Skeletal muscle cell (primary cell): ENCODE measurements at regions not wholly inside any gene's neighbourhood (a gene's known extent, or its start where the extent isn't known, plus 50 kb on each side); places are given as distances from the start of the nearest gene placed in this dataset.

ENCODE experiments used
- DNase-seq: peaks from one replicate; pipeline ENCODE4 v3.0.0-alpha.2; 2010; ENCODE audit warnings: low read depth
- H3K4me3 ChIP-seq: 2 replicates; pipeline ENCODE4 v1.5.1; 2011; ENCODE audit warnings: low read depth, mild to moderate bottlenecking, control low read depth, low read length, moderate library complexity

- no peak for DNase-seq
- no peak overlapping the region for H3K4me3 ChIP-seq
These were observed 112.1 kb upstream of the DRD2 start for GRCh38 chr11:113587308-113587739.

- no peak overlapping the region for H3K4me3 ChIP-seq
- no peak for DNase-seq
These were observed 109.2 kb upstream of the DRD2 start for GRCh38 chr11:113584371-113584770.

- DNase-seq = no peak
These were observed 106.5 kb upstream of the DRD2 start for GRCh38 chr11:113581713-113582112.

GRCh38 chr11:113579292-113579940 lies 104.2 kb upstream of the DRD2 start:
- DNase-seq = no peak
- H3K4me3 ChIP-seq = no peak overlapping the region

More at GRCh38 chr11:113581713-113582112, 106.5 kb upstream of the DRD2 start:
- no peak overlapping the region for H3K4me3 ChIP-seq

- no peak for DNase-seq
- no peak overlapping the region for H3K4me3 ChIP-seq
These were observed 103.6 kb upstream of the DRD2 start for GRCh38 chr11:113578715-113579250.

GRCh38 chr11:113578033-113578380 lies 102.8 kb upstream of the DRD2 start:
- no peak for DNase-seq
- H3K4me3 ChIP-seq = no peak overlapping the region

GRCh38 chr11:113577356-113578032 lies 102.3 kb upstream of the DRD2 start:
- no peak for DNase-seq
- no peak overlapping the region for H3K4me3 ChIP-seq

- no peak for DNase-seq
- no peak overlapping the region for H3K4me3 ChIP-seq
These were observed 99.4 kb upstream of the DRD2 start for GRCh38 chr11:113574586-113574985.

GRCh38 chr11:113574171-113574570 lies 99.0 kb upstream of the DRD2 start:
- no peak for DNase-seq
- H3K4me3 ChIP-seq = no peak overlapping the region

- no peak for DNase-seq
- no peak overlapping the region for H3K4me3 ChIP-seq
These were observed 97.0 kb upstream of the DRD2 start for GRCh38 chr11:113572136-113572735.

GRCh38 chr11:113571531-113571930 lies 96.3 kb upstream of the DRD2 start:
- no peak overlapping the region for H3K4me3 ChIP-seq
- DNase-seq = no peak

GRCh38 chr11:113570906-113571305 lies 95.7 kb upstream of the DRD2 start:
- no peak overlapping the region for H3K4me3 ChIP-seq
- DNase-seq = no peak

GRCh38 chr11:113569391-113569790 lies 94.2 kb upstream of the DRD2 start:
- H3K4me3 ChIP-seq = no peak overlapping the region
- DNase-seq = no peak

GRCh38 chr11:113568566-113568965 lies 93.4 kb upstream of the DRD2 start:
- H3K4me3 ChIP-seq = no peak overlapping the region
- DNase-seq = no peak

GRCh38 chr11:113567867-113568544 lies 92.8 kb upstream of the DRD2 start:
- no peak for DNase-seq
- no peak overlapping the region for H3K4me3 ChIP-seq

GRCh38 chr11:113567097-113567496 lies 91.9 kb upstream of the DRD2 start:
- no peak for DNase-seq

GRCh38 chr11:113564527-113565130 lies 89.4 kb upstream of the DRD2 start:
- no peak overlapping the region for H3K4me3 ChIP-seq
- DNase-seq = no peak

More at GRCh38 chr11:113567097-113567496, 91.9 kb upstream of the DRD2 start:
- no peak overlapping the region for H3K4me3 ChIP-seq

- H3K4me3 ChIP-seq = no peak overlapping the region
- no peak for DNase-seq
These were observed 88.7 kb upstream of the DRD2 start for GRCh38 chr11:113563766-113564526.

GRCh38 chr11:113562981-113563461 lies 87.8 kb upstream of the DRD2 start:
- DNase-seq = no peak
- no peak overlapping the region for H3K4me3 ChIP-seq
